ENCODE measurements at regions not wholly inside any gene's neighbourhood (a gene's known extent, or its start where the extent isn't known, plus 50 kb on each side); places are given as distances from the start of the nearest gene placed in this dataset.

DNA sequence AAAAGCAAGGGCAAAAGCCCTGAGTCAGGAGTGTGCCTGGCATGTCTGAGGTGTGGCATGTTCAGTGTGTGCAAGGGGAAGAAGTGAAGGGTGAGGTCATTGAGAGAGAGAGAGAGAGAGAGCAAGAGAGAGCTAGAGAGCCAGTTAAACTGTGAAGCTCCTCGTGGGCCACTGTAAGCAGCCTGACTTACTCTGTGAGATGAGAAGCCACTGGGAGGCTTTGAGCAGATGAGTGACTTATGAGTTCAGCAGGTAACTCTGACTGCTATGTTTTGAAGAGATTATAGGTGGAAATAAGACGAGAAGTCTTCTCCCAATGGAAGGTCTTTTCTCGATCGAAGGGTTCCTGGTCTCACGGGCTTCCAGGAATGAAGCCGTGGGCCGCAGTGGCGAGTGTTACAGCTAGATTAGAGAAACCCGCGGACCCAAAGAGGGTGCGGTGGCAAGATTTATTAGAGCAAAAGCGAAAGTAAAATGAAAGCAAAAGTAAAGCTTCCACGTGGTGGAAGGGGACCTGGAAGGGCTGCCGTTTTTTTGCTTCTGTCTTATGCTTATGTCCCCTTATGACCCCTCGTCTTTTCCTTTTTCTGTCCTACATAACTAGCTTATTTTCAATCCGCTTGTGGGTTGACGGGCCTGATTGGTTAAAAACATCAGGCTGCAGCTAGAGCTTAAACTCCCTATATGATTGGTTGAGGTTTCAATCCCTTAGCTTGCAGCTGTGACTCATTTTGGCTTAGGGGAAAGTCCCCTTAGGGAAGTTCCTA is 323.1 kb upstream of the FAM78B start:
- no peak overlapping the region for H3K4me2 ChIP-seq (ENCODE audit: insufficient read depth, low read length)
- no peak for DNase-seq (ENCODE audit: low read depth, low spot score)
- H3K27me3 ChIP-seq (ENCODE audit: control insufficient read depth in 2 of 2, insufficient read depth in 2 of 2, low read length in 2 of 2) = no peaks in the 10 kb centered on the region
- BruUV-seq (replicated peaks) = no TSS peak
- intact Hi-C loops (cut with micrococcal nuclease) (no loop called here), dilution Hi-C loops (cut with MboI; ENCODE audit: extremely low pct_ligation_motif_present, low sequenced_read_pairs) (no loop called here)
- H3K9ac ChIP-seq (replicated peaks; ENCODE audit: extremely low read depth, insufficient read depth, low read length) = no peak overlapping the region
- H2AFZ ChIP-seq (ENCODE audit: low read depth, low read length) = no peak overlapping the region
- ChIA-PET POLR2A (no interaction called here), CTCF (no interaction called here)
- H3K79me2 ChIP-seq (ENCODE audit: control insufficient read depth, insufficient read depth, low read length) = no peaks in the 10 kb centered on the region
- no peaks in the 10 kb centered on the region for H4K20me1 ChIP-seq (replicated peaks; ENCODE audit: control insufficient read depth, extremely low read depth, insufficient read depth, low read length)
- no peak overlapping the region for H3K27ac ChIP-seq (ENCODE audit: insufficient read depth, low read depth, low read length)
- H3K4me3 ChIP-seq (replicated peaks in 1 of 3; ENCODE audit: insufficient read depth in 1 of 3, low read depth in 1 of 3, low read length in 3 of 3) = no peak overlapping the region
- no peaks in the 10 kb centered on the region for H3K9me1 ChIP-seq (replicated peaks; ENCODE audit: control insufficient read depth, extremely low read depth, insufficient read depth, low read length)
- FAIRE-seq = no peak
- H3K4me1 ChIP-seq (ENCODE audit: control insufficient read depth, extremely low read depth, insufficient read depth, low read length) = no peaks in the 10 kb centered on the region
- H3K36me3 ChIP-seq (ENCODE audit: control insufficient read depth in 2 of 2, extremely low read depth in 1 of 2, insufficient read depth in 2 of 2, low read length in 2 of 2) = no peaks in the 10 kb centered on the region
- TF ChIP-seq POLR2AphosphoS5 (IDR thresholded peaks at IDR 0.05; ENCODE audit: insufficient read depth, low read depth, low read length) = no peak
- TF ChIP-seq FOS (IDR thresholded peaks at IDR 0.05; ENCODE audit: borderline replicate concordance, insufficient read depth, low read length) = no peak
- TF ChIP-seq MYC (IDR thresholded peaks at IDR 0.05; ENCODE audit: low read depth, low read length) = no peak
- no peak for TF ChIP-seq MAX (IDR thresholded peaks at IDR 0.05; ENCODE audit: insufficient read depth, insufficient read length)
- no peak for TF ChIP-seq JUN (IDR thresholded peaks at IDR 0.05; ENCODE audit: borderline replicate concordance, insufficient read depth, insufficient read length, low read depth)
- TF ChIP-seq GATA2 (IDR thresholded peaks at IDR 0.05; ENCODE audit: insufficient read depth, insufficient read length, low read depth, low read length) = no peak
- no peak for TF ChIP-seq POLR2A (IDR thresholded peaks at IDR 0.05; ENCODE audit: low read depth, low read length)
- no peak for TF ChIP-seq EZH2 (IDR thresholded peaks at IDR 0.05; ENCODE audit: borderline replicate concordance, low read depth, low read length, severe bottlenecking)
- TF ChIP-seq CTCF (IDR thresholded peaks at IDR 0.05; ENCODE audit: extremely low read depth in 1 of 2, insufficient read depth in 1 of 2, low read depth in 1 of 2, low read length in 2 of 2) = no peak
- H3K9me3 ChIP-seq (replicated peaks; ENCODE audit: control insufficient read depth, insufficient read depth, low read length) = no peaks in the 10 kb centered on the region

Data from endothelial cell of umbilical vein (primary cell).